Stimulated activated CD8-positive, alpha-beta memory T cell treated with anti-CD3 and anti-CD28 coated beads, Interleukin-12 subunit alpha, Interleukin-12 subunit beta, amount 100 ng/mL, for 24 hours (primary cell): ENCODE measurements at regions not wholly inside any gene's neighbourhood (a gene's known extent, or its start where the extent isn't known, plus 50 kb on each side); places are given as distances from the start of the nearest gene placed in this dataset.
"Not testable (repeated sequence)": the region's sequence is repeated elsewhere in the genome, so short reads cannot be mapped to it uniquely, and the experiment has no call there.

Experiments used
- DNase-seq: peaks from one replicate; pipeline ENCODE4 v3.0.0-alpha.2; 2020; ENCODE audit errors: extremely low read depth

DNA sequence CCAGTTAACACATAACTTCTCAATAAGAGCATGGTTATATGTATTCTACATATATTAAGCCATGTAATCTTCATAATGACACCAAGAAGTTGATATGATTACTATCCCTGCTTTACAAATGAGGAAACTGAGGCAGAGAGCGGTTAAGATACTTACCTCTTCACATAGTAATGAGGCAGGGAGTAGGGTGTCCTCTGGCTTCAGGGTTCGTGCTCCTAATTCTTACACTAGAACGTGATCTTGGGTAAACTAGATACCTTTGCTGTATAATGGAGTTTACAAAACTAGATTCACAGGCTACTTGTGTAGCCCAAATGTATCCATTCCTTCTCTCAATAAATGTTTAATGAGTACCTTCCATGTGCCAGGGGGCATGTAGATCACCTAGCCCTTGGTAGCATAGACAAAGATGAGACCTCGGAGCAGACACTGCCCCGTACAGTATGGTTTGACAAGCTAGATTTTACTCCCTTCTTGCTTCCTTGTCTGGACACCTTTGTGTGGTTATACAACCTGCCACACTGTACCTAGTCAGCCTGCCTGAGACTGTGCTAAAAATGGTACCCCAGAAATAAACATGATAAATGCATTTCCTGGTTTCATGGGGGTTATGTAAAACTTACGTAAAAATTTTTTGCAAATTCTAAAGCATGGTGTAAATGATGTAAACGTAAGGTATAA is 991.8 kb downstream of the VRK1 start:
- DNase-seq, result no peak

DNA sequence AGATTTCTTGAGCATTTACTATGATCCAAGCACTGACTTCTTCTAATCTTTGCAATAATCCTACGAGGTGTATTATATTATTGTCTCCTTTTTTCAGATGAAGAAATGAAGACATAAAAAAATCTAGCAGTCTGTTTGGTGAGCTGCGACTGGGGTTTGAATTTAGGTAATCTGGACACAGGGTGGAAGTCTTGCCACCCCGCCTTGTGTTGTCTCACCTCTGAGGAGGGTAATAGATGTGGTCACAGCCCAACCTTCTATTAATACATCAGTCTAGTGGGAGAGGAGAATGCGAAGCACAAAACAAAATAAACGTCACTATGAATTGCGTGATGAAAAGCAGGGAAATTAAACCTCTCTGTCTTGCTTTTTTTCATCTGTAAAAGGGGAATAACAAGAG is 993.9 kb downstream of the VRK1 start:
- no peak for DNase-seq

DNA sequence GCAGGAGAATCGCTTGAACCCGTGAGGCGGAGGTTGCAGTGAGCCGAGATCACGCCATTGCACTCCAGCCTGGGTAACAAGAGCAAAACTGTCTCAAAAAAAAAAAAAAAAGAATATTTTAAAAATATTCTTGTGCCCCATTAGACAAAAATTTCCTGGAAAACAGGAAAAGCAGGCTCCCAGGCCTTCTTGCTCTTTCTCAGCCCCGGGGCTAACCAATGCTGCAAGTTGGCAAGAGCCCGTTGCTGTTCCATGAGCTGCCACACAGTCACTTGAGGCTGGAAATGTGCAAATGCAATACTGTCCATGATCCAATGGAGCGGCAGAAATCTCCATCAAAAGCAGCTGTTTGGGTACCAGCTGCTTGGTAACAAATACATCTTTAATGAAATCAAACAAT is 994.7 kb downstream of the VRK1 start:
- DNase-seq, result no peak

- DNase-seq, result no peak
Observed at GRCh38 chr14:97796511-97796910, 999.3 kb downstream of the VRK1 start.

- no peak for DNase-seq
Observed at GRCh38 chr14:97798176-97798575, 1001.0 kb downstream of the VRK1 start.

GRCh38 chr14:97802430-97803373 is 1005.5 kb downstream of the VRK1 start:
- no peak for DNase-seq

DNA sequence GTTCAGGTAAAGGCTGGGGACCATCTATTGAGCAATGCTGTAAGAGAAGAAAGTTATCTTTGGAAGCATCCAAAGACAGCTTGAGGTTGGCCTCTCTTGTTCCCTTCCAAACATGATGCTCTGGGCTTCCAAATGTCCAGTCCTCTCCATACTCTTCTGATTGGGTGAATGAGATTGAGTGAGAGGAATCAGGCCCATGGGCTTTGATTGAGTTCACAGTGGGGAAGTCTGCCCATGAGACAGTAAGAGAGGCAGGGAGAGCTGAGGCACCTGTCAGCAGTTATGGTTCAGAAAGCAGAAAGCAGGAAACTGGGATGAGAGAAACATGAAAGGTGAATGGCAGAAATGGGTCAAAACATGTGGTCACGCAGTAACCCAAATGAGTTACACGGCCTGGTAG is 1006.9 kb downstream of the VRK1 start:
- no peak for DNase-seq

- DNase-seq, result no peak
Observed at GRCh38 chr14:97806891-97807290, 1009.7 kb downstream of the VRK1 start.

DNA sequence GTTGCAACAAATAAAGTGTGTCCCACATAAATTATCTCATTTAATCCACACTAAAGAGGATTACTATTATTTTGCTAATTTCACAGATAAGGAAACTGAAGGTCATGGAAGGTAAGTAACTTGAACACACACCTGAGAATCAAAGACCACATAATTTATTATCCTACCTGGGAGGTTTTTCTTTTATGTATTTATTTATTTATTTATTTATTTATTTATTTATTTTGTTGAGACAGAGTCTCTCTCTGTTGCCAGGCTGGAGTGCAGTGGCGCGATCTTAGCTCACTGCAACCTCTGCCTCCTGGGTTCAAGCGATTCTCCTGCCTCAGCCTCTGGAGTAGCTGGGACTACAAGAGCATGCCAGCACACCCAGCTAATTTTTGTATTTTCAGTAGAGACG is 1011.4 kb downstream of the VRK1 start:
- DNase-seq, result not testable (repeated sequence)

DNA sequence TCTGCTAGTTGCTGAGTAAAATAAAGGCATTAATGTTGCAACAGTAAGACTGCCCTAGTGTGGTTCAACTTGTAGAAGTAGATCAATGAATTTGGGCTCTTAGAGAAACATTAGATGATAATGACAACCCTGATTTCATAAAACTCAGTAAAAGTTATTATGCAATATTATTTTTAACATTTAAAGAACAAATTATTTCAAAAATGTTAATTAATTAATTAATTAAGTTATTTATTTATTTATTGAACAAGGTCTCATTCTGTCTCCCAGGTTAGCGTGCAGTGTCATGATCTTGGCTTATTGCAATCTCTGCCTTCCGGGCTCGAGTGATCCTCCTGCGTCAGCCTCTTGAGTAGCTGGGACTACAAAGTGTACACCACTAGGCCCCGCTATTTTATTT is 1016.4 kb downstream of the VRK1 start:
- DNase-seq, result no peak

GRCh38 chr14:97820781-97821180 is 1023.6 kb downstream of the VRK1 start:
- no peak for DNase-seq

DNA sequence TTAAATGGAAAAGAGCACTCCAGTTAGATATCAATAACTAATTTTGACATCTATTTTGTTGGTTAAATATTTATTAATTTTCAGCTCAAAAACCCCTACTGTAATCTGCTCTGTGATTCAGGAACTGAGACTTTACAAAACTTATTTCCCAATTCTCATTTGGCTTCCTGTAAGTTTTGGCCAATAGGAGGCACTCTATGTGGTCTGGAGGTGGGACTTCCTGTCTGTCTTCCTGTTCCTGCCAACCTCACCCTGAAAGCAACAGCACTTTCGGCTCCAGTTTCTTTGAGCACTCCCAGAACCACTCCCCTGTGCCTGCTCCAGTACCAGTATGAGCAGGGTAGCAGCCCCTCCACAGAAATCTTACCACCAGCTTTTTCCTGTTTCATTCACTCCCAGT is 1027.0 kb downstream of the VRK1 start:
- DNase-seq, result no peak

- no peak for DNase-seq
Observed at GRCh38 chr14:97827746-97828145, 1030.6 kb downstream of the VRK1 start.

GRCh38 chr14:97832776-97833175 is 1035.6 kb downstream of the VRK1 start:
- no peak for DNase-seq

- DNase-seq, result no peak
Observed at GRCh38 chr14:97838986-97839385, 1041.8 kb downstream of the VRK1 start.

GRCh38 chr14:97840159-97840558 is 1043.0 kb downstream of the VRK1 start:
- no peak for DNase-seq

- DNase-seq, result no peak
Observed at GRCh38 chr14:97841762-97842161, 1044.6 kb downstream of the VRK1 start.

GRCh38 chr14:97843066-97843465 is 1045.9 kb downstream of the VRK1 start:
- no peak for DNase-seq

GRCh38 chr14:97844042-97844441 is 1046.9 kb downstream of the VRK1 start:
- DNase-seq, result no peak

DNA sequence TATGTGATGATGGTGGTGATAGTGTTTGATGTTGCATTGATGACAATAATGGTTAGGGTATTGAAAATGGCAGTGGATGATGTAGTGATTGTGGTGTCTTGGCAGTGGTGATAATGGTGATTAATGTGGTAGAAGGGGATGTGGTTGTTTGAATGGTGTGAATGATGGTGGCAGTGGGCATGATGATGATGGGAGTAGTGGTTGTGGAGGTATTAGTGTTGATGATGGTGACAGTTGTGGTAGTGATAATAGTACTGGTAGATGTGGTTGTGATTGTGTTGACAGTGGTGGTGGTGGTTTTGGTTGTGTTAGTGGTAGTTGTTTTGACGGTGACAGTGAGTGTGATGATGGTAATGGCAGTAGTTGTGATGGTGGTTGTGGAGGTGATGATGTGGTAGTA is 1049.0 kb downstream of the VRK1 start:
- DNase-seq, result no peak

DNA sequence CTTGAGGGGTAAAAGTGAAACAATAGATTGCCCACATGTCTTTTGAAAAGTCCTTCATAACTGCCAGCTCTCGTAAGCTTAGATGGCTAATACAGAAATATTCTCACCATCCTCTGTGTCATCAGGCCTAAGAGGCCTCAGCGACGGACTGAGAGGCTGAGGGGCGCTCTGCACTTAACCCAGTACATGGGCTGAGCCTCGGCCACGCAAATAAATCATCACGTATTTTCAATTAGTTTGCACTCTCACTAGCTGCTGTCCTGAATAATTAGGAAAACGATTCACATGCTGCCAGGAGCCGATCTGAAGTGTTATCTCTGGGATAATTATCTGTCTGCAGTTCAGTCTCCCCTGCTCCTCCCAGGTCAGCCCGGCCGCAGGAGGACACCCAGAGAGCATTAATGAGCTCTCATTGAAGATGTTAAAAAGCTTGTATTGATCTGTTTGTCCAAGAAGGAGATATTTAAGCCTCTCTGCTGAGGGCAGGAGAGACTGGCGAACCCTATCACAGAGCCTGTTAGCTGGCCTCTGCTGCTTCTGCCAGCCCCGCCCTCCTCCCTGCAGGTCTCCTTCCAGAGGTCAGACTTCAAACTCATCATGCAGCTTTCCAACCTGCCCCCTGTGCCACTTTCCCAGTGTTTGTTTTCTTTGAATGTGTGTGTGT is 1051.3 kb downstream of the VRK1 start:
- no peak for DNase-seq

GRCh38 chr14:97850466-97850865 is 1053.3 kb downstream of the VRK1 start:
- DNase-seq, result no peak

- DNase-seq, result no peak
Observed at GRCh38 chr14:97850886-97851285, 1053.7 kb downstream of the VRK1 start.
